H1 (cell line): ENCODE measurements at regions not wholly inside any gene's neighbourhood (a gene's known extent, or its start where the extent isn't known, plus 50 kb on each side); places are given as distances from the start of the nearest gene placed in this dataset.

Experiments
- RAD21 ChIP-seq, 2 experiments: IDR thresholded peaks in 1 of 2; conservative IDR thresholded peaks in 1 of 2; 2 replicates each; pipeline ENCODE4 v1.6.1; 2011; ENCODE audit warnings: low read depth in 2 of 2, low read length in 2 of 2, improper control_type of control experiment in 1 of 2, inconsistent platforms in 1 of 2, mild to moderate bottlenecking in 1 of 2, moderate library complexity in 1 of 2
- RBBP5 ChIP-seq: IDR thresholded peaks from 2 replicates; pipeline ENCODE4 v1.7.1; 2012; ENCODE audit warnings: low read depth, mild to moderate bottlenecking, inconsistent platforms, low read length, moderate library complexity, borderline replicate concordance
- RFX5 ChIP-seq: IDR thresholded peaks from 2 replicates; pipeline ENCODE4 v1.6.1; 2011; ENCODE audit warnings: low read depth, low read length, improper control_type of control experiment, borderline replicate concordance
- SIX5 ChIP-seq: IDR thresholded peaks from 2 replicates; pipeline ENCODE4 v1.6.1; 2011; ENCODE audit warnings: mild to moderate bottlenecking, low read depth, low read length
- TAF1 ChIP-seq: IDR thresholded peaks from 2 replicates; pipeline ENCODE4 v1.6.1; 2011; ENCODE audit warnings: mild to moderate bottlenecking, low read depth, low read length
- TF ChIP-seq, protein P1 (sequence below): fragments of 300-600 bp; sonication (generic); IDR thresholded peaks from 2 replicates; pipeline ENCODE4 v1.7.1; 2012; ENCODE audit warnings: low read length, moderate library complexity, mild to moderate bottlenecking, inconsistent platforms; ENCODE audit not compliant: insufficient replicate concordance
- TF ChIP-seq, protein P2 (sequence below): IDR thresholded peaks from 2 replicates; pipeline ENCODE4 v1.6.1; 2012; ENCODE audit warnings: inconsistent platforms
- TF ChIP-seq, protein P3 (sequence below), 3 experiments: IDR thresholded peaks; 1 replicate in 2 of 3; 2 replicates in 1 of 3; pipeline versions ENCODE4 v1.5.1 to v1.6.1; 2011; ENCODE audit warnings: low read length in 3 of 3, mild to moderate bottlenecking in 3 of 3, inconsistent platforms in 2 of 3, low read depth in 1 of 3, moderate library complexity in 1 of 3; ENCODE audit not compliant: insufficient read depth in 1 of 3; ENCODE audit errors: control extremely low read depth in 1 of 3

DNA sequence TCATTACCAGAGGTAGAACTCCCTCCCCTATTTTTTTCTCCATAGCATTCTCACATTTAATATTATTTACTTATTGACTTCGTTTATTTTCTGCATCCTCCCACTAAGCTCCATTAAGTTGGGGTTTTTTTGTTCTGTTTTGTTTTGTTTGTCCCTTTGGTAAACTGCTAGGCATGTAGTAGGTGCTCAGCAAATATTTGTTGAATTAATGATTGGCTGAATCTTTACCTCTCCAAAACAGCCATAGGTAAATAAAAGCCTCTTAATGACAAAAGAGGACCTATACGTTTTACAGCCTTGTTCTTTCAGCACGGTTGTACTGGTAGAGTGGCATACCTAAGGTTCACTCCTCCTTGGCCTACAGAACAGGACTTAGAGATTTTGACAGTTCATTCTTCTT is 52.0 kb downstream of the PRORP start (continued):
- TF ChIP-seq, protein P1, sequence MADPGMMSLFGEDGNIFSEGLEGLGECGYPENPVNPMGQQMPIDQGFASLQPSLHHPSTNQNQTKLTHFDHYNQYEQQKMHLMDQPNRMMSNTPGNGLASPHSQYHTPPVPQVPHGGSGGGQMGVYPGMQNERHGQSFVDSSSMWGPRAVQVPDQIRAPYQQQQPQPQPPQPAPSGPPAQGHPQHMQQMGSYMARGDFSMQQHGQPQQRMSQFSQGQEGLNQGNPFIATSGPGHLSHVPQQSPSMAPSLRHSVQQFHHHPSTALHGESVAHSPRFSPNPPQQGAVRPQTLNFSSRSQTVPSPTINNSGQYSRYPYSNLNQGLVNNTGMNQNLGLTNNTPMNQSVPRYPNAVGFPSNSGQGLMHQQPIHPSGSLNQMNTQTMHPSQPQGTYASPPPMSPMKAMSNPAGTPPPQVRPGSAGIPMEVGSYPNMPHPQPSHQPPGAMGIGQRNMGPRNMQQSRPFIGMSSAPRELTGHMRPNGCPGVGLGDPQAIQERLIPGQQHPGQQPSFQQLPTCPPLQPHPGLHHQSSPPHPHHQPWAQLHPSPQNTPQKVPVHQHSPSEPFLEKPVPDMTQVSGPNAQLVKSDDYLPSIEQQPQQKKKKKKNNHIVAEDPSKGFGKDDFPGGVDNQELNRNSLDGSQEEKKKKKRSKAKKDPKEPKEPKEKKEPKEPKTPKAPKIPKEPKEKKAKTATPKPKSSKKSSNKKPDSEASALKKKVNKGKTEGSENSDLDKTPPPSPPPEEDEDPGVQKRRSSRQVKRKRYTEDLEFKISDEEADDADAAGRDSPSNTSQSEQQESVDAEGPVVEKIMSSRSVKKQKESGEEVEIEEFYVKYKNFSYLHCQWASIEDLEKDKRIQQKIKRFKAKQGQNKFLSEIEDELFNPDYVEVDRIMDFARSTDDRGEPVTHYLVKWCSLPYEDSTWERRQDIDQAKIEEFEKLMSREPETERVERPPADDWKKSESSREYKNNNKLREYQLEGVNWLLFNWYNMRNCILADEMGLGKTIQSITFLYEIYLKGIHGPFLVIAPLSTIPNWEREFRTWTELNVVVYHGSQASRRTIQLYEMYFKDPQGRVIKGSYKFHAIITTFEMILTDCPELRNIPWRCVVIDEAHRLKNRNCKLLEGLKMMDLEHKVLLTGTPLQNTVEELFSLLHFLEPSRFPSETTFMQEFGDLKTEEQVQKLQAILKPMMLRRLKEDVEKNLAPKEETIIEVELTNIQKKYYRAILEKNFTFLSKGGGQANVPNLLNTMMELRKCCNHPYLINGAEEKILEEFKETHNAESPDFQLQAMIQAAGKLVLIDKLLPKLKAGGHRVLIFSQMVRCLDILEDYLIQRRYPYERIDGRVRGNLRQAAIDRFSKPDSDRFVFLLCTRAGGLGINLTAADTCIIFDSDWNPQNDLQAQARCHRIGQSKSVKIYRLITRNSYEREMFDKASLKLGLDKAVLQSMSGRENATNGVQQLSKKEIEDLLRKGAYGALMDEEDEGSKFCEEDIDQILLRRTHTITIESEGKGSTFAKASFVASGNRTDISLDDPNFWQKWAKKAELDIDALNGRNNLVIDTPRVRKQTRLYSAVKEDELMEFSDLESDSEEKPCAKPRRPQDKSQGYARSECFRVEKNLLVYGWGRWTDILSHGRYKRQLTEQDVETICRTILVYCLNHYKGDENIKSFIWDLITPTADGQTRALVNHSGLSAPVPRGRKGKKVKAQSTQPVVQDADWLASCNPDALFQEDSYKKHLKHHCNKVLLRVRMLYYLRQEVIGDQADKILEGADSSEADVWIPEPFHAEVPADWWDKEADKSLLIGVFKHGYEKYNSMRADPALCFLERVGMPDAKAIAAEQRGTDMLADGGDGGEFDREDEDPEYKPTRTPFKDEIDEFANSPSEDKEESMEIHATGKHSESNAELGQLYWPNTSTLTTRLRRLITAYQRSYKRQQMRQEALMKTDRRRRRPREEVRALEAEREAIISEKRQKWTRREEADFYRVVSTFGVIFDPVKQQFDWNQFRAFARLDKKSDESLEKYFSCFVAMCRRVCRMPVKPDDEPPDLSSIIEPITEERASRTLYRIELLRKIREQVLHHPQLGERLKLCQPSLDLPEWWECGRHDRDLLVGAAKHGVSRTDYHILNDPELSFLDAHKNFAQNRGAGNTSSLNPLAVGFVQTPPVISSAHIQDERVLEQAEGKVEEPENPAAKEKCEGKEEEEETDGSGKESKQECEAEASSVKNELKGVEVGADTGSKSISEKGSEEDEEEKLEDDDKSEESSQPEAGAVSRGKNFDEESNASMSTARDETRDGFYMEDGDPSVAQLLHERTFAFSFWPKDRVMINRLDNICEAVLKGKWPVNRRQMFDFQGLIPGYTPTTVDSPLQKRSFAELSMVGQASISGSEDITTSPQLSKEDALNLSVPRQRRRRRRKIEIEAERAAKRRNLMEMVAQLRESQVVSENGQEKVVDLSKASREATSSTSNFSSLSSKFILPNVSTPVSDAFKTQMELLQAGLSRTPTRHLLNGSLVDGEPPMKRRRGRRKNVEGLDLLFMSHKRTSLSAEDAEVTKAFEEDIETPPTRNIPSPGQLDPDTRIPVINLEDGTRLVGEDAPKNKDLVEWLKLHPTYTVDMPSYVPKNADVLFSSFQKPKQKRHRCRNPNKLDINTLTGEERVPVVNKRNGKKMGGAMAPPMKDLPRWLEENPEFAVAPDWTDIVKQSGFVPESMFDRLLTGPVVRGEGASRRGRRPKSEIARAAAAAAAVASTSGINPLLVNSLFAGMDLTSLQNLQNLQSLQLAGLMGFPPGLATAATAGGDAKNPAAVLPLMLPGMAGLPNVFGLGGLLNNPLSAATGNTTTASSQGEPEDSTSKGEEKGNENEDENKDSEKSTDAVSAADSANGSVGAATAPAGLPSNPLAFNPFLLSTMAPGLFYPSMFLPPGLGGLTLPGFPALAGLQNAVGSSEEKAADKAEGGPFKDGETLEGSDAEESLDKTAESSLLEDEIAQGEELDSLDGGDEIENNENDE: no peak
- TF ChIP-seq, protein P2, sequence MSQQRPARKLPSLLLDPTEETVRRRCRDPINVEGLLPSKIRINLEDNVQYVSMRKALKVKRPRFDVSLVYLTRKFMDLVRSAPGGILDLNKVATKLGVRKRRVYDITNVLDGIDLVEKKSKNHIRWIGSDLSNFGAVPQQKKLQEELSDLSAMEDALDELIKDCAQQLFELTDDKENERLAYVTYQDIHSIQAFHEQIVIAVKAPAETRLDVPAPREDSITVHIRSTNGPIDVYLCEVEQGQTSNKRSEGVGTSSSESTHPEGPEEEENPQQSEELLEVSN: no peak
- TF ChIP-seq RFX5: no peak
- TF ChIP-seq, protein P3, sequence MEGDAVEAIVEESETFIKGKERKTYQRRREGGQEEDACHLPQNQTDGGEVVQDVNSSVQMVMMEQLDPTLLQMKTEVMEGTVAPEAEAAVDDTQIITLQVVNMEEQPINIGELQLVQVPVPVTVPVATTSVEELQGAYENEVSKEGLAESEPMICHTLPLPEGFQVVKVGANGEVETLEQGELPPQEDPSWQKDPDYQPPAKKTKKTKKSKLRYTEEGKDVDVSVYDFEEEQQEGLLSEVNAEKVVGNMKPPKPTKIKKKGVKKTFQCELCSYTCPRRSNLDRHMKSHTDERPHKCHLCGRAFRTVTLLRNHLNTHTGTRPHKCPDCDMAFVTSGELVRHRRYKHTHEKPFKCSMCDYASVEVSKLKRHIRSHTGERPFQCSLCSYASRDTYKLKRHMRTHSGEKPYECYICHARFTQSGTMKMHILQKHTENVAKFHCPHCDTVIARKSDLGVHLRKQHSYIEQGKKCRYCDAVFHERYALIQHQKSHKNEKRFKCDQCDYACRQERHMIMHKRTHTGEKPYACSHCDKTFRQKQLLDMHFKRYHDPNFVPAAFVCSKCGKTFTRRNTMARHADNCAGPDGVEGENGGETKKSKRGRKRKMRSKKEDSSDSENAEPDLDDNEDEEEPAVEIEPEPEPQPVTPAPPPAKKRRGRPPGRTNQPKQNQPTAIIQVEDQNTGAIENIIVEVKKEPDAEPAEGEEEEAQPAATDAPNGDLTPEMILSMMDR (IDR thresholded peaks at IDR 0.05; ENCODE audit: control extremely low read depth in 1 of 3, insufficient read depth in 1 of 3, low read depth in 1 of 3, low read length in 3 of 3): no peak
- no peak for TF ChIP-seq SIX5
- TF ChIP-seq RAD21 (IDR thresholded peaks at IDR 0.05 in 1 of 2, conservative IDR thresholded peaks at IDR 0.05 in 1 of 2; ENCODE audit: low read depth in 2 of 2, low read length in 2 of 2): no peak
- no peak for TF ChIP-seq RBBP5
- no peak for TF ChIP-seq TAF1
